Uterus (tissue), 2 donors: ENCODE measurements at regions not wholly inside any gene's neighbourhood (a gene's known extent, or its start where the extent isn't known, plus 50 kb on each side); places are given as distances from the start of the nearest gene placed in this dataset.

Experiments
- POLR2A ChIP-seq, 2 donors: fragments of 450-650 bp; IDR thresholded peaks; one replicate each; pipeline ENCODE4 v1.6.1; 2016; ENCODE audit warnings: antibody characterized with exemption in 2 of 2, mild to moderate bottlenecking in 1 of 2, moderate library complexity in 1 of 2
- TF ChIP-seq, protein P1 (sequence below), 4 experiments: fragments of 200-600 bp in 2 of 4; fragments of 450-650 bp in 2 of 4; sonication (generic) in 2 of 4; IDR thresholded peaks; one replicate each; pipeline ENCODE4 v1.5.1; 2016 to 2019; ENCODE audit warnings: antibody characterized with exemption in 4 of 4, mild to moderate bottlenecking in 2 of 4, moderate library complexity in 1 of 4

DNA sequence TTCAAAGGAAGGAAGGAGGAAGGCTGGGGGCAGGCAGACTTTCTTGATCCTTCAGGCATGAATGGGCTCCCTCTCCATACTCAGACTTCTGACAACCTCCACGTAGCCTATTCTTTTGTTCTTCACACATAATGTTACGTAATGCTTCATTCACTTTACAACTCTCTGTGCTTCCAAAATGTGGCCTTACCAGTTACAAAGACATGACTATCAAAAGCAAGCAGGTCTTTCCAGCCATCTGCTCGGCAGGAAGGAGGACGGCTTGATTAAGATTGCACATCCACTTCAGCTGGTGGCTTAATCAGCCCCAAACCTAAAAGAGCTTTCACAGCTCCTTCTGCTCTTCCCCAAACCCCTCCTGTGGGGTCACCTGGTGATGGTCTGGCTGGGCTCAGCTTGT lies 263.2 kb downstream of the XXYLT1 start:
- TF ChIP-seq, protein P1, sequence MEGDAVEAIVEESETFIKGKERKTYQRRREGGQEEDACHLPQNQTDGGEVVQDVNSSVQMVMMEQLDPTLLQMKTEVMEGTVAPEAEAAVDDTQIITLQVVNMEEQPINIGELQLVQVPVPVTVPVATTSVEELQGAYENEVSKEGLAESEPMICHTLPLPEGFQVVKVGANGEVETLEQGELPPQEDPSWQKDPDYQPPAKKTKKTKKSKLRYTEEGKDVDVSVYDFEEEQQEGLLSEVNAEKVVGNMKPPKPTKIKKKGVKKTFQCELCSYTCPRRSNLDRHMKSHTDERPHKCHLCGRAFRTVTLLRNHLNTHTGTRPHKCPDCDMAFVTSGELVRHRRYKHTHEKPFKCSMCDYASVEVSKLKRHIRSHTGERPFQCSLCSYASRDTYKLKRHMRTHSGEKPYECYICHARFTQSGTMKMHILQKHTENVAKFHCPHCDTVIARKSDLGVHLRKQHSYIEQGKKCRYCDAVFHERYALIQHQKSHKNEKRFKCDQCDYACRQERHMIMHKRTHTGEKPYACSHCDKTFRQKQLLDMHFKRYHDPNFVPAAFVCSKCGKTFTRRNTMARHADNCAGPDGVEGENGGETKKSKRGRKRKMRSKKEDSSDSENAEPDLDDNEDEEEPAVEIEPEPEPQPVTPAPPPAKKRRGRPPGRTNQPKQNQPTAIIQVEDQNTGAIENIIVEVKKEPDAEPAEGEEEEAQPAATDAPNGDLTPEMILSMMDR (IDR thresholded peaks at IDR 0.05), result no peak
- TF ChIP-seq POLR2A (IDR thresholded peaks at IDR 0.05), result no peak
